ELF-1 (cell line): ENCODE measurements at regions not wholly inside any gene's neighbourhood (a gene's known extent, or its start where the extent isn't known, plus 50 kb on each side); places are given as distances from the start of the nearest gene placed in this dataset.

ENCODE experiments used
- DNase-seq: peaks from one replicate; pipeline ENCODE4 v3.0.0-alpha.2; 2016; ENCODE audit warnings: low read depth, low spot score

GRCh38 chr18:76771192-76771799 is 51.1 kb upstream of the ZNF236 start:
- no peak for DNase-seq

- no peak for DNase-seq
Measured at GRCh38 chr18:76767954-76768353, 54.4 kb upstream of the ZNF236 start.

- no peak for DNase-seq
Measured at GRCh38 chr18:76766429-76766828, 55.9 kb upstream of the ZNF236 start.

GRCh38 chr18:76765649-76766048 is 56.7 kb upstream of the ZNF236 start:
- DNase-seq, result no peak

- no peak for DNase-seq
Measured at GRCh38 chr18:76764291-76764901, 58.0 kb upstream of the ZNF236 start.

- DNase-seq, result no peak
Measured at GRCh38 chr18:76759056-76759455, 63.3 kb upstream of the ZNF236 start.

GRCh38 chr18:76757925-76758324 is 64.4 kb upstream of the ZNF236 start:
- DNase-seq, result no peak

- DNase-seq, result no peak
Measured at GRCh38 chr18:76757335-76757734, 65.0 kb upstream of the ZNF236 start.

- DNase-seq, result no peak
Measured at GRCh38 chr18:76756531-76757253, 65.7 kb upstream of the ZNF236 start.

GRCh38 chr18:76754351-76754750 is 68.0 kb upstream of the ZNF236 start:
- DNase-seq, result no peak

GRCh38 chr18:76752400-76752799 is 70.0 kb upstream of the ZNF236 start:
- no peak for DNase-seq

GRCh38 chr18:76750917-76751890 is 71.2 kb upstream of the ZNF236 start:
- no peak for DNase-seq

- DNase-seq, result no peak
Measured at GRCh38 chr18:76750269-76750668, 72.1 kb upstream of the ZNF236 start.

GRCh38 chr18:76747676-76748075 is 74.7 kb upstream of the ZNF236 start:
- DNase-seq, result no peak

- no peak for DNase-seq
Measured at GRCh38 chr18:76741346-76741745, 81.0 kb upstream of the ZNF236 start.

- DNase-seq, result no peak
Measured at GRCh38 chr18:76736309-76736708, 86.0 kb upstream of the ZNF236 start.

- DNase-seq, result no peak
Measured at GRCh38 chr18:76730901-76731300, 91.5 kb upstream of the ZNF236 start.

- no peak for DNase-seq
Measured at GRCh38 chr18:76727589-76727988, 94.8 kb upstream of the ZNF236 start.

- no peak for DNase-seq
Measured at GRCh38 chr18:76725445-76725844, 96.9 kb upstream of the ZNF236 start.

- no peak for DNase-seq
Measured at GRCh38 chr18:76722224-76723061, 99.9 kb upstream of the ZNF236 start.
